Fibroblast of villous mesenchyme (primary cell): ENCODE measurements at regions not wholly inside any gene's neighbourhood (a gene's known extent, or its start where the extent isn't known, plus 50 kb on each side); places are given as distances from the start of the nearest gene placed in this dataset.

Source experiments
- DNase-seq: peaks from one replicate; pipeline ENCODE4 v3.0.0-alpha.2; 2010; ENCODE audit warnings: low read depth
- H3K4me3 ChIP-seq: 2 replicates; pipeline ENCODE4 v1.5.1; 2011; ENCODE audit warnings: low read depth, mild to moderate bottlenecking, low read length
- CTCF ChIP-seq: IDR thresholded peaks from 2 replicates; pipeline ENCODE4 v1.5.1; 2012; ENCODE audit warnings: low read depth, mild to moderate bottlenecking, low read length; ENCODE audit not compliant: insufficient read depth

GRCh38 chr3:82927309-82928253 is 1166.1 kb upstream of the GBE1 start:
- no peak for TF ChIP-seq CTCF
- no peak for DNase-seq
- no peak overlapping the region for H3K4me3 ChIP-seq

- no peak overlapping the region for H3K4me3 ChIP-seq
- no peak for DNase-seq
- TF ChIP-seq CTCF: no peak
These were observed 1129.6 kb upstream of the GBE1 start for GRCh38 chr3:82891028-82891427.

GRCh38 chr3:82883072-82883471 is 1121.6 kb upstream of the GBE1 start:
- no peak for TF ChIP-seq CTCF
- no peak for DNase-seq
- no peak overlapping the region for H3K4me3 ChIP-seq

GRCh38 chr3:82875401-82875800 is 1114.0 kb upstream of the GBE1 start:
- no peak for DNase-seq
- TF ChIP-seq CTCF: no peak
- H3K4me3 ChIP-seq: no peak overlapping the region

- no peak for DNase-seq
- H3K4me3 ChIP-seq: no peak overlapping the region
- TF ChIP-seq CTCF: no peak
These were observed 1078.4 kb upstream of the GBE1 start for GRCh38 chr3:82839871-82840270.

GRCh38 chr3:82834098-82834497 is 1072.7 kb upstream of the GBE1 start:
- no peak overlapping the region for H3K4me3 ChIP-seq
- no peak for DNase-seq
- no peak for TF ChIP-seq CTCF
